ENCODE measurements at regions not wholly inside any gene's neighbourhood (a gene's known extent, or its start where the extent isn't known, plus 50 kb on each side); places are given as distances from the start of the nearest gene placed in this dataset.
"Not testable (repeated sequence)": the region's sequence is repeated elsewhere in the genome, so short reads cannot be mapped to it uniquely, and the experiment has no call there.

DNA sequence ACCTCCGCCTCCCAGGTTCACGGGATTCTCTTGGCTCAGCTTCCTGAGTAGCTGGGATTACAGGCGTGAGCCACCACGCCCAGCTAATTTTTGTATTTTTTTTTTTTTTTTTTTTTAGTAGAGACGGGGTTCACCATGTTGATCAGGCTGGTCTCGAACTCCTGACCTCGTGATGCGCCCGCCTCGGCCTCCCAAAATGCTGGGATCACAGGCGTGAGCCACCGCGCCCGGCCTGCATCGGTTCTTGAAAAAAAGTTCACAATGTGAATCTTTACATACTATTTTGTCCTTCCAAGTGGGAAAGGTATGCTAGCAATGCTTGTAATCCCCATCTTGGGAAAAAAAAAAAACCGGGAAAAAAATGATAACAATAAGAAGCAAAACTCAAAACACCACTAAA lies 211.0 kb downstream of the SH3BGRL start:
- H3K27me3 ChIP-seq (ENCODE audit: control insufficient read depth, insufficient read depth, low read length); DNase-seq; H3K4me3 ChIP-seq (ENCODE audit: low read length); H3K4me1 ChIP-seq (ENCODE audit: control insufficient read depth, insufficient read depth, low read length); H3K9me3 ChIP-seq (replicated peaks; ENCODE audit: control insufficient read depth, low read depth, low read length); H3K27ac ChIP-seq (ENCODE audit: low read length); H3K36me3 ChIP-seq (ENCODE audit: control insufficient read depth, insufficient read depth, low read length): not testable (repeated sequence)
- 82% methylated on average over 2 of the region's 16 CpGs for WGBS (ENCODE audit: insufficient coverage)

DNA sequence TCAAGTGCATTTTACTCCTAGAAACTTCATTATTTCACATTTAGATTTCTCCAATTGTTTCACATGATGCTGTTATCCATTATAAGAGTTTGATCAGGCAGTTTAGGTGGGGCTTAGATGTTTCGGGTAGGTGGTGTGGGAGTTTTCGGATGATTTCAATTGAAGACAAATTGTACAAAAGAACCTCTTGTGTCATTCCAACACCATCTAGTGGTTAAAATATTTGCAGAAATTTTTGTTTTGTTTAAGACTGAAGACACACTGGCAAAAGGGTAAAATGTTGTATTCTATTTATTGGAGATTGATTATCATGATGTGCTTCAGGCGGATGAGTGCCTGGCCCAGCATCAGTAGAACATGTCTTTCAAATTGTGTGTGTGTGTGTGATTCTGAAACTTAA lies 212.7 kb downstream of the SH3BGRL start:
- H3K27ac ChIP-seq (ENCODE audit: low read length) = no peak overlapping the region
- DNase-seq = no peak

More for the DNA sequence above, 212.7 kb downstream of the SH3BGRL start:
- H3K4me3 ChIP-seq (ENCODE audit: low read length) = no peak overlapping the region
- H3K4me1 ChIP-seq (ENCODE audit: control insufficient read depth, insufficient read depth, low read length) = no peaks in the 10 kb centered on the region
- no peaks in the 10 kb centered on the region for H3K36me3 ChIP-seq (ENCODE audit: control insufficient read depth, insufficient read depth, low read length)
- H3K9me3 ChIP-seq (replicated peaks; ENCODE audit: control insufficient read depth, low read depth, low read length) = no peaks in the 10 kb centered on the region
- H3K27me3 ChIP-seq (ENCODE audit: control insufficient read depth, insufficient read depth, low read length) = no peaks in the 10 kb centered on the region
- no CpG with 5 or more reads among the region's 3 CpGs for WGBS (ENCODE audit: insufficient coverage)

Data from muscle of leg (tissue), 3 donors.